ENCODE measurements at regions not wholly inside any gene's neighbourhood (a gene's known extent, or its start where the extent isn't known, plus 50 kb on each side); places are given as distances from the start of the nearest gene placed in this dataset.

GRCh38 chr12:90621927-90622326, 333.0 kb downstream of the CCER1 start:
- Histone ChIP-seq H3K4me3 (no peak overlapping the region), H3K79me2 (ENCODE audit: control insufficient read depth, insufficient read depth, low read length) (no peaks in the 10 kb centered on the region), H3K4me1 (ENCODE audit: control insufficient read depth, insufficient read depth, low read length) (no peaks in the 10 kb centered on the region), H3K27ac (ENCODE audit: control insufficient read depth, insufficient read depth) (no peak overlapping the region), H2AFZ (ENCODE audit: control insufficient read depth, low read depth, low read length) (no peak overlapping the region), H3K9me3 (replicated peaks; ENCODE audit: control insufficient read depth, insufficient read depth, low read length) (no peaks in the 10 kb centered on the region), H3K36me3 (ENCODE audit: control insufficient read depth in 2 of 2, insufficient read depth in 2 of 2, low read length in 1 of 2) (no peaks in the 10 kb centered on the region), H3K9ac (ENCODE audit: control insufficient read depth, insufficient read depth, low read length) (no peak overlapping the region), H3K4me2 (ENCODE audit: control insufficient read depth, insufficient read depth) (no peak overlapping the region), H3K27me3 (replicated peaks in 1 of 2; ENCODE audit: control insufficient read depth in 2 of 2, insufficient read depth in 2 of 2, low read length in 1 of 2) (no peaks in the 10 kb centered on the region), H4K20me1 (ENCODE audit: control insufficient read depth, insufficient read depth) (no peaks in the 10 kb centered on the region)
- RAD21 ChIA-PET (ENCODE audit: unreplicated experiment) = no interaction called here
- FAIRE-seq (no peak), DNase-seq (ENCODE audit: low read depth, low spot score) (no peak), ATAC-seq (no peak)
- CTCF ChIA-PET = interaction anchor here (1.2 kb wide), 1 partner anchor 8 kb away, joined by 4 read pairs; no protein-coding TSS in a partner anchor
- no TSS peak for BruUV-seq (replicated peaks)
- POLR2A ChIA-PET = no interaction called here
- TF ChIP-seq ZBED1 (IDR thresholded peaks at IDR 0.05; ENCODE audit: borderline replicate concordance) (no peak), ATF7 (IDR thresholded peaks at IDR 0.05; ENCODE audit: low read depth) (no peak), RFX5 (IDR thresholded peaks at IDR 0.05; ENCODE audit: low read depth, low read length) (no peak), TCF12 (IDR thresholded peaks at IDR 0.05; ENCODE audit: low read depth, low read length) (no peak), JUND (IDR thresholded peaks at IDR 0.05; ENCODE audit: low read depth, low read length) (no peak), CEBPB (IDR thresholded peaks at IDR 0.05; ENCODE audit: borderline replicate concordance in 1 of 2, low read depth in 2 of 2, low read length in 2 of 2) (no peak), SMARCA5 (IDR thresholded peaks at IDR 0.05) (no peak), RAD51 (IDR thresholded peaks at IDR 0.05) (no peak)
- intact Hi-C loops (cut with micrococcal nuclease; ENCODE audit: unreplicated experiment) (no loop called here), in situ Hi-C loops (cut with MboI) (no loop called here)
- 19% methylated on average over 2 of the region's 2 CpGs for WGBS (ENCODE audit: insufficient coverage, insufficient replicate concordance, low lambda C conversion rate, missing lambda C conversion rate)
- SMC1A ChIA-PET (ENCODE audit: uncharacterized antibody, unreplicated experiment) = no interaction called here

DNA sequence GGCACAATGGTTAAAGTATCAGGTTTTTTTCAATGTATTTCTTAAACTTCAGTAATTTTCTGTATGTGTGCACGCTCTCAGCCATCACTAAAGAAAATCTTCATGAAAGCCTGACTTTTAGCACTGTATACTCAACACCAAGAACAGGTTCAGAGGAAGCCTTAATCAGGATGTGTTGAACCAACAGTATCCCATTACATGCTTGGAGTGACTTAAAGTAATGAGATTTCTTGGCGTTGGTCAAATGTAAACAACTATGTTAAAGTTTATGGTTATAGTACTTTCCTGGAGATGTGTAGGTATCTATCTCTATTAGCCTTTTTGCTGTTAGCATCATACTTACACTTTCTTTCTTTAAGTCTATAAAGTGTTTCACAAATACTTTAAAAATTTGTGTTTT, 335.0 kb downstream of the CCER1 start:
- no peaks in the 10 kb centered on the region for H3K4me1 ChIP-seq (ENCODE audit: control insufficient read depth, insufficient read depth, low read length)
- H3K4me3 ChIP-seq = no peak overlapping the region
- no peak overlapping the region for H3K9ac ChIP-seq (ENCODE audit: control insufficient read depth, insufficient read depth, low read length)
- H2AFZ ChIP-seq (ENCODE audit: control insufficient read depth, low read depth, low read length) = no peak overlapping the region
- no peaks in the 10 kb centered on the region for H3K27me3 ChIP-seq (replicated peaks in 1 of 2; ENCODE audit: control insufficient read depth in 2 of 2, insufficient read depth in 2 of 2, low read length in 1 of 2)
- ChIA-PET CTCF (no interaction called here), SMC1A (ENCODE audit: uncharacterized antibody, unreplicated experiment) (no interaction called here), RAD21 (ENCODE audit: unreplicated experiment) (no interaction called here), POLR2A (no interaction called here)
- intact Hi-C loops (cut with micrococcal nuclease; ENCODE audit: unreplicated experiment) (no loop called here), in situ Hi-C loops (cut with MboI) (no loop called here)
- ATAC-seq (no peak), DNase-seq (ENCODE audit: low read depth, low spot score) (no peak), FAIRE-seq (no peak)
- no peaks in the 10 kb centered on the region for H3K79me2 ChIP-seq (ENCODE audit: control insufficient read depth, insufficient read depth, low read length)
- H3K36me3 ChIP-seq (ENCODE audit: control insufficient read depth in 2 of 2, insufficient read depth in 2 of 2, low read length in 1 of 2) = no peaks in the 10 kb centered on the region
- no peak overlapping the region for H3K4me2 ChIP-seq (ENCODE audit: control insufficient read depth, insufficient read depth)
- BruUV-seq (replicated peaks) = no TSS peak
- no peaks in the 10 kb centered on the region for H3K9me3 ChIP-seq (replicated peaks; ENCODE audit: control insufficient read depth, insufficient read depth, low read length)
- no peaks in the 10 kb centered on the region for H4K20me1 ChIP-seq (ENCODE audit: control insufficient read depth, insufficient read depth)
- no peak overlapping the region for H3K27ac ChIP-seq (ENCODE audit: control insufficient read depth, insufficient read depth)
- WGBS (ENCODE audit: insufficient coverage, insufficient replicate concordance, low lambda C conversion rate, missing lambda C conversion rate) = 35% methylated on average over 2 of the region's 2 CpGs
- no peak for TF ChIP-seq POU2F2 (IDR thresholded peaks at IDR 0.05; ENCODE audit: borderline replicate concordance, low read depth, low read length)
- TF ChIP-seq, protein P1, sequence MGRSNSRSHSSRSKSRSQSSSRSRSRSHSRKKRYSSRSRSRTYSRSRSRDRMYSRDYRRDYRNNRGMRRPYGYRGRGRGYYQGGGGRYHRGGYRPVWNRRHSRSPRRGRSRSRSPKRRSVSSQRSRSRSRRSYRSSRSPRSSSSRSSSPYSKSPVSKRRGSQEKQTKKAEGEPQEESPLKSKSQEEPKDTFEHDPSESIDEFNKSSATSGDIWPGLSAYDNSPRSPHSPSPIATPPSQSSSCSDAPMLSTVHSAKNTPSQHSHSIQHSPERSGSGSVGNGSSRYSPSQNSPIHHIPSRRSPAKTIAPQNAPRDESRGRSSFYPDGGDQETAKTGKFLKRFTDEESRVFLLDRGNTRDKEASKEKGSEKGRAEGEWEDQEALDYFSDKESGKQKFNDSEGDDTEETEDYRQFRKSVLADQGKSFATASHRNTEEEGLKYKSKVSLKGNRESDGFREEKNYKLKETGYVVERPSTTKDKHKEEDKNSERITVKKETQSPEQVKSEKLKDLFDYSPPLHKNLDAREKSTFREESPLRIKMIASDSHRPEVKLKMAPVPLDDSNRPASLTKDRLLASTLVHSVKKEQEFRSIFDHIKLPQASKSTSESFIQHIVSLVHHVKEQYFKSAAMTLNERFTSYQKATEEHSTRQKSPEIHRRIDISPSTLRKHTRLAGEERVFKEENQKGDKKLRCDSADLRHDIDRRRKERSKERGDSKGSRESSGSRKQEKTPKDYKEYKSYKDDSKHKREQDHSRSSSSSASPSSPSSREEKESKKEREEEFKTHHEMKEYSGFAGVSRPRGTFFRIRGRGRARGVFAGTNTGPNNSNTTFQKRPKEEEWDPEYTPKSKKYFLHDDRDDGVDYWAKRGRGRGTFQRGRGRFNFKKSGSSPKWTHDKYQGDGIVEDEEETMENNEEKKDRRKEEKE (IDR thresholded peaks at IDR 0.05) = no peak
- TF ChIP-seq TARDBP (IDR thresholded peaks at IDR 0.05; ENCODE audit: borderline replicate concordance) = no peak
- no peak for TF ChIP-seq GATAD2B (conservative IDR thresholded peaks at IDR 0.05; ENCODE audit: low read depth)
- no peak for TF ChIP-seq RAD51 (IDR thresholded peaks at IDR 0.05)
- TF ChIP-seq ESRRA (IDR thresholded peaks at IDR 0.05; ENCODE audit: low read length) = no peak
- TF ChIP-seq CBX3 (IDR thresholded peaks at IDR 0.05; ENCODE audit: borderline replicate concordance, low read depth) = no peak
- no peak for TF ChIP-seq POLR2AphosphoS5 (IDR thresholded peaks at IDR 0.05; ENCODE audit: low read length)
- no peak for TF ChIP-seq SUZ12 (IDR thresholded peaks at IDR 0.05; ENCODE audit: unreplicated experiment)
- TF ChIP-seq ATF3 (IDR thresholded peaks at IDR 0.05; ENCODE audit: borderline replicate concordance, extremely low read depth, low read depth, low read length) = no peak

Data from GM12878 (cell line).